NCI-H1930 (cell line): ENCODE measurements at regions not wholly inside any gene's neighbourhood (a gene's known extent, or its start where the extent isn't known, plus 50 kb on each side); places are given as distances from the start of the nearest gene placed in this dataset.
"Not testable (repeated sequence)": the region's sequence is repeated elsewhere in the genome, so short reads cannot be mapped to it uniquely, and the experiment has no call there.

Experiments
- DNase-seq, 2 experiments: peaks; one replicate each; lab custom pipeline; 2025; lab: John Stamatoyannopoulos, UW

DNA sequence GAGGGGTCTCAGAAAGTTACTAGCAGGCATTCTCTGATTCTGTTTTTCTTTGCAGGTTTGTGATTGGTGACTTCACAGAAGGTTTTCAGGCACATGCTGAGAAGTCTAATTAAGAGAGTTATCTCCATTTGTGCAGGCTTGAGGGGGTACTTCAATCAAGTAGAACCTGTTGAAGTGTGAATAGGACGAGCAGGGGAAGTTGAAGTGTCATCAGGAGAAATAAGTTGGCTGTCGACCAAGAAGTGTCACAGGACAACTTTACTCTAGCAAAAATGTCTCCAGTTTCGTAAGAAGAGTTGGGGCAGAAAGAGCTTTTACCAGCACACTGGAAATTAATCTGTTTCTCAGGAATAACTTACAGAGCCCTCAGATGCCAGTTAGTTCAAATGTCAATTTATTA is 576.5 kb upstream of the SLITRK5 start:
- no peak for DNase-seq

GRCh38 chr13:87100431-87100830 is 570.7 kb upstream of the SLITRK5 start:
- DNase-seq: no peak

DNA sequence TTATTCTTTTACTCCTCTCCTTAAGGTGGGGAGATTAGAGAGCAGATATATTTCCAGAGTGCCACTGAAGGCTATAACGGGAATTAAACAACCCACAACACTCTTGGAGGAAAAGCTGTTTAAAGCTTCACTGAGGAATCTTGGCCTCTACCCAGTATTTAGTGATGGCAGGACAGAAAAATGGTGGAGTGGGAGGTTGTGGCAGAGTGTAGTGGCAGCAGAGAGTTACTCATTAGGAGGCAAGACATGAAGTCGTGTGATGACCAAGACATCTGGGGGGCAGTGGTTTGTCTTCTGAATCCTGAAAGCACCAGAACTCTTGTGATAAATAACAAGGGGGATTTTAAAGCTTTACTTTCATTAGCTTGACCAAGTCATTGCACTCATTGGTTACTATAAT is 563.5 kb upstream of the SLITRK5 start:
- DNase-seq: no peak

DNA sequence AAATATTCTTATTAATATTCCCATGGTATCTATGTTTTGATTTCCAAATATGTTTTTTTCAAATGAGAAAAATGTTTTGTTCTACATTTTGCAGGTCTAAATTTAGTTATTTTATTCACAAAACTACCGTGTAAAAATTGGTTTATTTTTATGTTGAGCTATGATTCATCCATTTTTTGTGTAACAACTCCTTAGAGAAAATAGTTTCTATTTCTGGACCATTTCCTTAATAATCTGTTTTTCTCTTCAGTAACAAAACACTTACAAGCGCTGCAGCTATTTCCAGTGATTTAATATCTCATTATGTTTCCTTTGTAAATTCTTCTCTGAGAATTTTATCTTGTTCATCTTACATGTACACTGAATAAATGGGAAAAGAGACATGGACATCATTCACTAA is 550.7 kb upstream of the SLITRK5 start:
- no peak for DNase-seq

GRCh38 chr13:87122551-87122950 is 548.6 kb upstream of the SLITRK5 start:
- DNase-seq: no peak

DNA sequence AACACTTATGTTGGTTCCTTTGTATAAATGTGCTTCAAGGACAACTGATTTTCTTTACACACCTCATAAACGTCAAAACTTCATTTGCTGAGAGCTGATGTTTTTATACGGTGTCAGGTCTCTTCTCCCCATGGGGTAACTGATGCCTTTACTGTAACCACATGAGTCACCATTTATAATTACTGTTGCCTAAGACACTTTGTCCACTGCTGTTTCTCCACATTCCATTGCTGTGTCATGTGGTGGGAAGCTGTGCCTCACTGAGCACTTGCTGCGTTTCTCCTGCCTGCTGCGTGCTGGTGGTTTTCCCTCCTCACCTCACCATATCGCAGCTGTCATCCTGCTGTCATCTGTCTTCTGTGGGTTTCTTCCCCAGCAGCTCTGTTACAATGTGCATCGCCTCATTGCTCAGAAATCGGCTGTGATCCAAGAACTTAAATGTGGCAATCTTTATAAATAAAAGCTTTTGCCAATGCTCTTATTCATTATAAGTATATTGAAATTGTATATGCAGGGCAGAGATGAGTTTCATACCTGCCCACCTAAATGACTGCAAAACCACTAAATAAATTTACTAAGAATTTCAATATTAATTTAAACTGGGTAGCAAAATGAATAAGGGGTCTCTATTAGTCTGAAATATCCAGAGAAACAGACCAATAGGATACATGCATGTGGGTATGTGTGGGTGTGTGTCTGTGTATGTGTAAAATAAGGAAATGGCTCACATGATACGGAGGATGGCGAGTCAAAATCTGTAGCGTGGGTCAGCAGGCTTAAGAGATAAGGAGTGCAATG is 547.0 kb upstream of the SLITRK5 start:
- no peak for DNase-seq

- DNase-seq: no peak
Observed at GRCh38 chr13:87124785-87125074, 546.4 kb upstream of the SLITRK5 start.

DNA sequence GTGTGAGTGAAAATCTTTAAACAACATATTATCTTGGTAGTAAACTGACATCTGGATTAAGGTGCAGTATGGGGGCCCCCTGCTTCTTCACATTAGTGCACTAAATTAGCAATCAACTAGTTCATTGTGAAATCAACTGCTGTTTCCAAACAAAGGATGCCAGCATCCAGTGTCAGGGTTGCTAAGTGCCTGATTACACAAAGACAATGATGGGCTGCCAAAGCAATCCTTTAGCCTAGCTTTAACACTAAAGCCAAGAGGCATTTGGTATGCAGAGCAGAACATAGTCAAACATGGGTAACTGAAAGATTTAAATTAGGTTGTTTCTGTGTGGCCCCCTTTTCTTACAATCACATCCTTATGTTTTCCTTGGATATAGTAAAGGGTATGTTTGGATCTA is 543.1 kb upstream of the SLITRK5 start:
- DNase-seq: peak in 1 of 2 experiments; percentile 4

- peak in 1 of 2 experiments; percentile 6 for DNase-seq
Observed at GRCh38 chr13:87128491-87128890, 542.7 kb upstream of the SLITRK5 start.

GRCh38 chr13:87129602-87130300 is 541.4 kb upstream of the SLITRK5 start:
- DNase-seq: no peak

- no peak for DNase-seq
Observed at GRCh38 chr13:87130423-87130822, 540.7 kb upstream of the SLITRK5 start.

DNA sequence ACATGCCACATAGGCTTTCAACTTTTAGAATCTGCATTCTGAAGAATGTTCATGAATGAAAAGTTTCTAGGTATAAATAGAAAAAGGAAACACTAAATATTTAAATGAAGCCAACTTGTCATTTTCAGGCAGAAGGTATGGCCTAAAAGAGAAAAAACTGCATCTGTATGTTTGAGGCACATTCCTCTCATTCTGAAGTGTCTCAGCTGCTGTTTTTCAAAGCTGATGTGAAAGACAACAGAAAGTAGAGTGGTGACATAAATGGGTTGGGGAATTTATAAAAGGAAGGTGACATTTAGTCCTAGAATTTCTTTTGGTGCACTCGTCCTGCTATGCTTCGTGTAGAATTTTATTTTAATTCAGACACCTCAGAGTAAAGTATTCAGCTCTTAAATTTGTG is 539.6 kb upstream of the SLITRK5 start:
- no peak for DNase-seq

DNA sequence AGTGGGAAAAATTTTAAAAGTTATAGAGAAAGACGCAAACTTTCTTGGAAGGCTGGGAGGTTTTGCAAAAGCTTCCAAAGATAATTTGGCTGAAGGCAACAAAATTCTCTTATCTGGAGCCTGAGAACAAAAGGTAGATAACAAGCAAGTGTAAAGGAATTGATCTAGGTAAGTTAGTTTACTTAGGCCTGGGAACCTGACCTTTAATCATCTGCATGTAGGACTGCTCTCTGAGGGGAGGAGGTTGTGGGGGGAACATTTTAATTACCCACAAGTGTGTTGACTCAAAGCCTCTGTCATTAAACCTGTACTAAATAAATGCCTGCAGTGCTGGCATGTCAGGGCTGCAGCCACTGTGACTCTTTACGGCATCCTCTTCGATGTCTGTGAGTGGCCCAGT is 532.3 kb upstream of the SLITRK5 start:
- DNase-seq: no peak

GRCh38 chr13:87147076-87147475 is 524.1 kb upstream of the SLITRK5 start:
- DNase-seq: no peak

DNA sequence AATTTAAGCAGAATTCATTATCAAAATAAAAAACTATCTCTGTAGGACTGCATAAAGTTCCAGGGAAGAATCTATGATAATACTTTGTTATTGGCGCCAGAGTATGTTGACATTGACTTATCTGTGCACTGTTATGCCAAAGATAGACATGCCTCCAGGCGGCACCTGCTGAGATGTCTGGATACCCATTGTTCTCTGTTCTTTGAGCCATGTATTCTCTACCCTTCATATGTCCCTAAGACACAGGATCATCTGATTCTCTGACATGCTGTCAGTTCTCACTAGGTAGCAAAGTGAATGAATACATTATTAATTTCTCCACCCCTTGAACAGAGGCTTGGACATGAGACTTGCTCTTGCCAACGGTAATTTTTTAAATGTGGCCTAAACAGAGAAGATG is 517.8 kb upstream of the SLITRK5 start:
- DNase-seq: no peak

GRCh38 chr13:87166348-87166747 is 504.8 kb upstream of the SLITRK5 start:
- DNase-seq: no peak

DNA sequence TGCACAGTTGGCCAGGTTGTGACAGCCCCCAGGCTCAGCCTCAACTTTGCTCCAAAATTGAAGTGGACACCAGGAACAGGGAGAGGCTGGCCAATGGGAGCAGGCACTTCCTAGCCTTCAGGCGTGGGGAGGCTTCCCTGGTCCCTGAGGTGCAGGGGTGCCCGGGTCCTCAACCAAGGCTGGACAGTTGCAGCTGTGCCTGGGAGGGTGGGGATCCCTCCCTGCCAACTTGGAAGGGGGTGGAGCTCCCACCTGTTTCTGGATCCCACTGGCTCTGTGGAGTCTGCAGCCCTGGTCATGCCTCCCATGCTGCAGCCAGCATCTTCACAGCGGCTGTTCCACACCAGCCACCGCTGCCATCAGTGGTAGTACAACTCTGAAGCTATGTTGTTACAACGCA is 502.8 kb upstream of the SLITRK5 start:
- DNase-seq: no peak

DNA sequence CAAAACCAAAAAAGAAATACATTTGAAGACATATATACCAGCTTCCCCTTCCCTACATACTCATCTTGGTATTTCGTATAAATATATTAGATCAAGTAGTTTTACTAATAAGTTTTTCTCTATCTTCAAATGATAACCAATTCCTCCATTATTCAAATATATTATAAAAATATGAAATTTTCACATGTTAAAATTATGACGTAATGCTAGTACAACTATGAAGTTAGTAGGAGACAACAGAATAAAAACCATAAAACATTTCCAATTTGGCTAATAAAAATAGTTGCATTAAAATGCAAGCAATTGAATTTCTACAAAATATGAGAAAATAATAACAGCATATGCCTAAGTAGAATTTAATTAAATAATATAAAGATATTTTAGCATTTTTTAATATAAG is 501.8 kb upstream of the SLITRK5 start:
- DNase-seq: no peak

DNA sequence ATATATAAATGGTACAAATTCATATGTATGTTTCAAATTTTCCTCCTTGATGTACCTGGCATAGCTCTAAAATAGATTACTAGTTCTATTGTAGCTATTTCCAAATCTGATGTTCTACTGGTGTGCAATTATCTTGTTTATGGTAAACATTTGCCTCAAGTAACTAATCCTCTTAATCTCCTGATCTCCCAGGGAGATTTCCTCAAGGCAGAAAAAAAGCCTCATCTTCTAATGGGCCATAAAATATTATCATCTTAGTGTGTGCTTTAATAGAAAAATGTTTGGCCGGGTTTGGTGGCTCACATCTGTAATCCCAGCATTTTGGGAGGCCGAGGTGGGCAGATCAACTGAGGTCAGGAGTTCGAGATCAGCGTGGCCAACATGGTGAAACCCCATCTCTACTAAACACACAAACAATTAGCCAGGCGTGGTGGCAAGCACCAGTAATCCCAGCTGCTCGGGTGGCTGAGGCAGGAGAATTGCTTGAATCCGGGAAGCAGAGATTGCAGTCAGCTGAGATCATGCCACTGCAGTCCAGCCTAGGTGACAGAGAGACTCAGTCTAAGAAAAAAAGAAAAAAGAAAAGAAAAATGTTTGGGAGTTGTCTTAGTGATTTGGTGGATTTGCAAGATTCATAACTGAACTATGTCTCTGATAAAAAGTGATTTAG is 498.9 kb upstream of the SLITRK5 start:
- DNase-seq: no peak

DNA sequence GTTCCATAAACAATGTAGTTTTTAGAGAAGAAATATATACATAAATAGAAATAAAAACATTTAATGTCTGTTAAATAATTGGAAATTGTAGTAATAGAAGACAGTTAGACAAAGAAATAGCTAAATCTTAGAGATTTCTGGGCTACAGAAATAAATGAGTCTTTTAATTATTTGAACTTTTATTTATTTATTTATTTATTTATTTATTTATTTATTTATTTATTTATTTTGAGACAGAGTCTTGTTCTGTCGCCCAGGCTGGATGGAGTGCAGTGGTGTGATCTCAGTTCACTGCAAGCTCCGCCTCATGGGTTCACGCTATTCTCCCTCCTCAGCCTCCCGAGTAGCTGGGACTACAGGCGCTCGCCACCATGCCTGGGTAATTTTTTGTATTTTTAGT is 486.0 kb upstream of the SLITRK5 start:
- DNase-seq: not testable (repeated sequence)

DNA sequence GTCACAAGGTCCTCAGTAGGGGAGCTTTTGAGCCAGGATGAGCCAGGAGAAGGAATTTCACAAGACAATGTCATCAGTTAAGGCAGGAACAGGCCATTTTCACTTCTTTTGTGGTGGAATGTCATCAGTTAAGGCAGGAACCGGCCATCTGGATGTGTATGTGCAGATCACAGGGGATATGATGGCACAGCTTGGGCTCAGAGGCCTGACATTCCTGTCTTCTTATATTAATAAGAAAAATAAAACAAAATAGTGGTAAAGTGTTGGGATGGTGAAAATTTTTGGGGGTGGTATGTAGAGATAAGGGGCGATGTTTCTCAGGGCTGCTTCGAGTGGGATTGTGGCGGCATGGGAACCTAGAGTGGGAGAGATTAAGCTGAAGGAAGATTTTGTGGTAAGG is 484.5 kb upstream of the SLITRK5 start:
- DNase-seq: not testable (repeated sequence)

DNA sequence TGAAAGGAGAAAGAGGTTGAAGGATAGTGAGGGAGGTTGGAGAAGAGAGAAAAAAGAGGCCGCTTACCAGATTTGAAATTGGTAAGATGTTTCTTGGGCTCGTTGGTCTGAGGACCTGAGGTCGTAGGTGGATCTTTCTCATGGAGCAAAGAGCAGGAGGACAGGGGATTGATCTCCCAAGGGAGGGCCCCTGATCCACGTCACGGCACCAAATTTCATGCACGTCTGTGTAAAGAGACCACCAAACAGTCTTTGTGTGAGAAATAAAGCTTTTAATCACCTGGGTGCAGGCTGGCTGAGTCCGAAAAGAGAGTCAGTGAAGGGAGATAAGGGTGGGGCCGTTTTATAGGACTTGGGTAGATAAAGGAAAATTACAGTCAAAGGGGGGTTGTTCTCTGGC is 479.7 kb upstream of the SLITRK5 start:
- not testable (repeated sequence) for DNase-seq

DNA sequence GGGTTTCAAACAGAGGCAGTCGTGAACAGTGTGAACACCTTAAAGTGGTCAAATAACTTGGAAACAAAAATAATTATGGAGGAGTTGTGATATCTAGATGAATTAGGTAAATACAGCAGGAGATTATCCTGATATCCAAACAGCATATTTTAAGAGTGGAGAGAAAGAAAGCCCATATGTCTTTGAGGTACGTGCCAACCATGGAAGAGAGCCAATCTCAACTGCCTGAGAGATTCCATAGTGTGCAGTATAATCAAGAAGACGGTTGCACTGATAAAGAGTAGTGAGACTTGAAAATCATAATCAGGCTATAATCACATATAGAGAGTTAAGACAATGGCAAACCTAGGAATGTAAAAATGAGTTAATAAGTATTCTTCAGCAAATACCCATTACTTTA is 472.8 kb upstream of the SLITRK5 start:
- no peak for DNase-seq
